Fibroblast of skin of abdomen (primary cell): ENCODE measurements at regions not wholly inside any gene's neighbourhood (a gene's known extent, or its start where the extent isn't known, plus 50 kb on each side); places are given as distances from the start of the nearest gene placed in this dataset.
"Not testable (repeated sequence)": the region's sequence is repeated elsewhere in the genome, so short reads cannot be mapped to it uniquely, and the experiment has no call there.

Source experiments
- DNase-seq: peaks from one replicate; pipeline ENCODE4 v3.0.0-alpha.2; 2013

- DNase-seq: not testable (repeated sequence)
Observed at GRCh38 chr2:90087792-90088191, 1396.3 kb downstream of the RPIA start.

DNA sequence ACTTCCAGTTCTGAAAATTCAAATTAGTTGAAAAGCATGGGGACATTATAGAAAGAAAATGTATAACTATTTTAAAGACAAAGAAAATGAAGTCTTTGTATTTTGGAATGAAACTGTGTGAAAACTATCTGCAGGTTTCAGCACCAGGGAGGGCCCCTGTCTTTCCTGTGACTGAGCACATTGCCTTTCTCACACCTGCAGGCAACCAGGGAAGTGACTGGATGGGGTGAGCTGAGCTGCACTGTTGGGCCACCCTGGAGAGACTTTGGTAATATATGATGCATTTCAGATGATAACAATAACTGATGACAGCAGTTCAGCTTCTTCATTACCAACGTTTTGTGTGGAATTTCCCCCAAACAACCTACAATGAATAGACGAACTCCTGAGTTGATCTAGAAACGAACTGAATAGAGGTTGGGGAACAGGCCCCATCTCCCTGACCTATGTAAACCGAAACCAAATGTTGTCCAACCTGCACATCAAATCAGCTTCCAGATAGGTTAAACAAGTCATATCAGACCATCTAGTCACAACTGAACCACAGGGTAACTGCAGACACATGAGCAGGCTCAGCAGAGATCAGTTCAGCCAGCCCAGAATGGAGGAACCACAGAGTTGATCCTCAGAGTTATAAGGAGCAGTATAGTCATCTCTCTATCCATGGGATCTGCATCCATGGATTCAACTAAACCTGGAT lies 1402.2 kb downstream of the RPIA start:
- not testable (repeated sequence) for DNase-seq

DNA sequence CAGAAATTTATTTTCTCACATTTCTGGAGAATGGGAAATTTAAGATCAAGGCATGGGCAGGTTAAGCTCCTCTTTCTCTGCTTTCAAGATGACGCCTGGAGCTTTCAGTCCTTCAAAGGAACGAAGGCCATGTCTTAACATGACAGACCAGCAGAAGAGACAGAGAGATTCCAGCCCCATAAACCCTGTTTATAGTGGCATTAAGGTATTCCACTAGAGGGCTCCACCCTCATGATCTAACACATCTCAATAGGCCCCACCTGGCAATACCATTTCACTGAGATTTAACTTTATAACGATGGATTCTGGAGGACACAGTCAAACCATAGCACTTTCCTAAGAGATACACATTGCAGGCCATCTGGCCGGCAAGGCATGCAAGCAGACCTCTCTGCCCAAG lies 1406.1 kb downstream of the RPIA start:
- DNase-seq: not testable (repeated sequence)

GRCh38 chr2:90105142-90105541 lies 1413.7 kb downstream of the RPIA start:
- not testable (repeated sequence) for DNase-seq

DNA sequence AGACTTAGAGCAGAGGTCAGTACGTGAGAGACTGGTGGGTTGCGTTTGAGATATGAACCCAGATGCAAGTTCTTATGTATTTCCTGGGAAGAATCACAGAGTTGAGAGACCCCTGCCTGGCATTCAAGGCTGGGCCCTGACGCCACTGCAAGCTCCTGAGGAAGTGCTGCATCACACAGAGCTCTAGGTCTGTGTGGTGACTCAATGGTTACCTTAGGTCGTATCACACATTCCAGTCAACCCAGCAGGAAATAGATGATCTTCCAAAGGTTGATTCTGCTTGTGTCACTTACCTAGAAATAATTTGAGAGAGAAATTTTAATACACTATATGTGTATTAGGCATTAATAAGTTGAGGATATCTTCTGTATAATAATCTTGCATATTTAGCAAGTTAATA lies 1431.9 kb downstream of the RPIA start:
- not testable (repeated sequence) for DNase-seq

DNA sequence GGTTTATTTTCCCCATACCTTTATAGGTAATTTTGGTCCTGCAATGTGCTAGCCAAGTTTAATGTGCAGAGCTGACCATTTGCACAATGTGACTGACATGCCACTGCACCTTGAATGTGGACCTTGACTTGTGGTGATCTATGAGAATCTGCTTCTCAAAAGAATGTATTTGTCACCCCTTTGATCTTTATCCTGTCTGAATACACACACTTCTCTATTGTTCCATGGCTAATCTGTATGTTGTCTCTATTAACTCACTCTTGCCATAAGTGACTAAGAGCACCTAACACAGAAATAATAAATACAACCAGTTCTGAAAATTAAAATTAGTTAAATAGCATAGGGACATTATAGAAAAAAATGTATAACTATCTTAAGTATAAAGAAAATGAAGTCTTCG lies 1447.6 kb downstream of the RPIA start:
- not testable (repeated sequence) for DNase-seq

DNA sequence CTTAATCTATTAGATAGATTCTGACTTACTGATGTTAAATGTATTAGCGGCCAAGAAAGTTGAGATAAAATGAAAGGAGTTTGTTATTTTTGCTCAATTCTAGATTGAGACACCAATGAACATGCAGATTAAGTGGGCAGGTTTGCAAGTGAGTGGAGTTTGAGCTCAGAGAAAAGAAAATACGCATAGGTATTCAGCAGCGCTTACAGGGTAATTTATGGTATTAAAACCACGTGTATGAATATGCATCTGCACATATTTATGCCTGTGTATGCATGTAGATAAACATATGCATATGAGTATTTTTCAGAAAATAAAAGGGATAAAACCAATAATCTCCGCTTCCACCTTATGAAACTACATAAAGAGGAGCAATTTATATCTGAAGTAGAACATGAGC lies 1450.1 kb downstream of the RPIA start:
- DNase-seq: not testable (repeated sequence)

- DNase-seq: not testable (repeated sequence)
Observed at GRCh38 chr2:90151805-90152204, 1460.3 kb downstream of the RPIA start.

- not testable (repeated sequence) for DNase-seq
Observed at GRCh38 chr2:90170978-90171377, 1479.5 kb downstream of the RPIA start.

DNA sequence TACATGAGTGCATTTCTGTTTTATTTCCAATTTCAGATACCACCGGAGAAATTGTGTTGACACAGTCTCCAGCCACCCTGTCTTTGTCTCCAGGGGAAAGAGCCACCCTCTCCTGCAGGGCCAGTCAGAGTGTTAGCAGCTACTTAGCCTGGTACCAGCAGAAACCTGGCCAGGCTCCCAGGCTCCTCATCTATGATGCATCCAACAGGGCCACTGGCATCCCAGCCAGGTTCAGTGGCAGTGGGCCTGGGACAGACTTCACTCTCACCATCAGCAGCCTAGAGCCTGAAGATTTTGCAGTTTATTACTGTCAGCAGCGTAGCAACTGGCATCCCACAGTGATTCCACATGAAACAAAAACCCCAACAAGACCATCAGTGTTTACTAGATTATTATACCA lies 1481.6 kb downstream of the RPIA start:
- DNase-seq: not testable (repeated sequence)

- DNase-seq: not testable (repeated sequence)
Observed at GRCh38 chr2:90179591-90179990, 1488.1 kb downstream of the RPIA start.

- DNase-seq: no peak
Observed at GRCh38 chr2:90207454-90208058, 1516.1 kb downstream of the RPIA start.

GRCh38 chr2:90209009-90209408 lies 1517.5 kb downstream of the RPIA start:
- no peak for DNase-seq

DNA sequence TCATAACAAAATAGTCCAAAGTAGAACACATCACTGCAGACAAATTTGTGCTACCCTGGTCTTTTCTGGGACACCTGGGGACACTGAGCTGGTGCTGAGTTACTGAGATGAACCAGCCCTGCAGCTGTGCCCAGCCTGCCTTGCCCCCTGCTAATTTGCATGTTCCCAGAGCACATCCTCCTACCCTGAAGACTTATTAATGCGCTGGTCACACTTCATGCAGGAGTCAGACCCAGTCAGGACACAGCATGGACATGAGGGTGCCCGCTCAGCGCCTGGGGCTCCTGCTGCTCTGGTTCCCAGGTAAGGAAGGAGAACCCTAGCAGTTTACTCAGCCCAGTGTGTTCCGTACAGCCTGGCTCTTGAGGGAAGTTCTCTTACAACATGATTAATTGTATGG lies 1518.3 kb downstream of the RPIA start:
- no peak for DNase-seq

- DNase-seq: not testable (repeated sequence)
Observed at GRCh38 chr2:90215880-90216279, 1524.4 kb downstream of the RPIA start.

DNA sequence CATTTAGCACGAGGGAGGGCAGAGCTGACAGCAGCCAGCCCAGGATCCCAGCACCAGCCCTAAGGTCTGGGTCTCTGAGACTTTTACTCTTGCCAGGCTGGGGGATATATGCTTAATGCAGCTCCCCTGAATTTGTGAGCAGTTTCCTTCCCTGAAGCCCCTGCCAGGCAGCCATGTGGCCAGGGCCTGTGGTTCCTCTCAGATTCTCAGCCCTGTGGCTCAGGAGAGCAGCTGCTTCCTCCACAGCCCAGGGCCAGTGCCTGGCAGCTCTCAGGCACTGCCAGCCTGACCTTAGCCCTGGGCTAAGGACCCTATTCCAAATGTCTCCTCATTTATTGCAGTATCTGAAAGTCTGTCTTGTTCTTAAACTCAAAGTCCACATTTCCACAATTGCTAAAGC lies 1525.3 kb downstream of the RPIA start:
- not testable (repeated sequence) for DNase-seq

DNA sequence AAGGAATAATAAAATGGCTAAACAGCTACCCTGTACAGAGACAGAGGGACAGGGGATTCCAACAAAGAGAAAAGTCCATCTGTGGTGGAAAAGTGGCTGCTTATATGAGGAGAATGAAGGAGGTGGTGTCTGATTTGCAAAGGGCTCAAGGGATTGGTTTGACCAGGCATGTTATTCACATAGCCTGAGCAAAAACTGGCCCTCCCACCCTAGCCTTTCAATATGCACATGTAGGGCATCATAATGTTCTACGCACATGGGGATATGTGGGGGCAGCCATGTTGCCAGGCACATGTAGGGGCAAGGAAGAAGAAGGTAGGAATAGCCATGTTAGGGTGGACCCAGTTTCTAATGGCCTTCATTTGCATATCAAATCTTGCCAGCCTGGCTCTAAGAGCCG lies 1527.1 kb downstream of the RPIA start:
- DNase-seq: not testable (repeated sequence)

- not testable (repeated sequence) for DNase-seq
Observed at GRCh38 chr2:90220623-90221299, 1529.3 kb downstream of the RPIA start.

GRCh38 chr2:90221300-90221651 lies 1529.8 kb downstream of the RPIA start:
- no peak for DNase-seq

DNA sequence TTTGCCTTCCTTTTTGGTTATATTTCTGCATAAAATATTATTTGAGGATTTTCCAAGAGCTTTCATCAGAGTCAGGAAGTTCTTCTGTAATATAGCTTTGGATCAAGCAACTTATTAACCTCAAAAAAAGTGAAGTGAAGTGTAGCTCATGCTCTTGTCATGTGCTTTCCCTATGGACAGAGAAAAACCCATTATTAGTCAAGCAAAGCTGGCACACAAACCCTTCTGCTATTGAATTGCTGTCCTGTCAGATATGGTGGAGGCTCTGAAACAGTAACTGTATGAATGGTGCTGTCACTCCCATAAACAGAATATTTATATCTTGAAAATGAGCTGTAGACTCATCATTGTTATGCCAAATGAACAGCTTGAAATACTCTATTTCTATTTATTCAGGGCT lies 1533.3 kb downstream of the RPIA start:
- not testable (repeated sequence) for DNase-seq

DNA sequence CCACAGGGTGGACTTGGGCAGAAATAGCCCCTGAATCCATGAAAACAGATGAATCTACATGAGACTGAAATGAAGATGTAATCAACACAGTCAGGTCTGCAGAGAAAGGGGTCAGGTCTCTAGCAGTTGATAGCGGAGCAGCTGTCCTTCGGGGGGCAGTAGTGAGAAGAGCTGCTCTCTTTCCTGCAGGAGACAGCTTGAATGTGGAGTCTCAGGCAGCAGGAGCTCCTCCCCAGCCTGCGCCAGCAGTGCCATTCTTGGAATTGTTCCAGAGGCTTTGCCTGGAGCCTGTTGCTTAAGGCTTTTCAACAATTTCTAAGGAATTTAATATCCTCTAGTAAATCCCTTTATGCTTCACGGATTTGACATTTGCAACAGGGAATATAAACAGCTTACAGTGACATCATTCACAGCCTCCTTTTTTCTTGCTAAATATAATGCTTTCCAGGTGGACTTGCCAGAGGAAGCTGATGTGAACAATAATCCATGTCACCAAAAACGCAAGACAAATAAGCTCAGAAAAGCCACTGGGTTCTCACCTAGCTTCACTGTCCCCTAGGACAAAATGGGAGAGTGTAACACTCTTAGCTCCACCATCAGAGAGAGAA lies 1535.1 kb downstream of the RPIA start:
- DNase-seq: not testable (repeated sequence)

DNA sequence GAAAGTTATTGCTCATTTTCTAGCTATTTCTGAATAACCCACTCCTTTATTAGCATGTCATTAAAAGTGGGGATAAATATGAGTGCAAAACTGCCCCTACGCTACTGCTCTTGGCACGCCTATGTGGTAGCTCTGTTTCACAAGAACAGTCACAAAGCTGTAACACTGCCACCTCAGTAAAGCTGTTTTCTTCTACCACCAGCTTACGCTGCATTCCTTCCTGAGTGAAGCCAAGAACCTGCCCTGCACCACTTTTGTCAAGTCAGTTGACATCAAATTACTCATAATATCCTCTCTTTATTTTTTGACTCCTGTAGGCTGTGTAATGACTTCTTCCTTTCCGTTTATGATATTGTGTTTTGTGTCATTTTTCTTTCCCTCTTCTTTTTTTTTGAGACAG lies 1539.7 kb downstream of the RPIA start:
- not testable (repeated sequence) for DNase-seq

- DNase-seq: not testable (repeated sequence)
Observed at GRCh38 chr2:90235452-90235851, 1544.0 kb downstream of the RPIA start.
